ENCODE measurements at regions not wholly inside any gene's neighbourhood (a gene's known extent, or its start where the extent isn't known, plus 50 kb on each side); places are given as distances from the start of the nearest gene placed in this dataset.

- H3K4me3 ChIP-seq (ENCODE audit: low read length in 3 of 3) = no peak overlapping the region
- no peak overlapping the region for H3K27ac ChIP-seq (ENCODE audit: low read depth in 2 of 2, low read length in 2 of 2)
- H3K9ac ChIP-seq (ENCODE audit: low read length in 3 of 3) = no peak overlapping the region
- H3K9me3 ChIP-seq (ENCODE audit: control insufficient read depth in 2 of 3, insufficient read depth in 1 of 3, low read length in 3 of 3) = peaks cover 0 to 3% (median 0%) of the 10 kb centered on the region in 3 donors
- DNase-seq (no peak), FAIRE-seq (no peak)
- TF ChIP-seq CTCF (IDR thresholded peaks at IDR 0.05; ENCODE audit: borderline replicate concordance, extremely low read depth, insufficient read depth) = no peak
- H3K36me3 ChIP-seq (ENCODE audit: control insufficient read depth in 2 of 3, insufficient read depth in 3 of 3, low read length in 3 of 3) = no peaks in the 10 kb centered on the region
- H3K27me3 ChIP-seq (ENCODE audit: control insufficient read depth, insufficient read depth, low read length) = no peaks in the 10 kb centered on the region
- intact Hi-C loops (cut with DNase I) = no loop called here
- H3K4me1 ChIP-seq (ENCODE audit: control insufficient read depth in 2 of 3, insufficient read depth in 2 of 3, low read depth in 1 of 3, low read length in 3 of 3) = no peaks in the 10 kb centered on the region
Observed at GRCh38 chr4:35952751-35953150, 291.6 kb downstream of the ARAP2 start.

DNA sequence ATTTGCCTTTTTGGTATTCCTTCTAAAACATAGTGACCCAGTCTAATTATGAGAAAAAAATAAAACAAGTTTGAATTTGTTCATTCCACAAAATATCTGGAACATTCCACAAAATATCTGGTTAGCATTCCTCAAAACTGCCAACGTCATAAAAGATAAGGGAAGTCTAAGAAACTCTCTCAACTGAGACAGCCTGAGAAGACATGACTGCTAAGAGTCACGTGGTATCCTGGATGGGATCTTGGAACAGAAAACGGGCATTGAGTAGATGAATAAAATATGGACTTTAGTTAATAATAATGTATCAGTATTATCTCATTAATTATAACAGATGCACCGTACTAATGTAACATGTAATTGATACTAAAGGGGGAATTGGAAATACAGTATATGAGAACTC is 280.9 kb downstream of the ARAP2 start:
- H3K9ac ChIP-seq (ENCODE audit: low read length in 3 of 3) = no peak overlapping the region
- no peaks in the 10 kb centered on the region for H3K36me3 ChIP-seq (ENCODE audit: control insufficient read depth in 2 of 3, insufficient read depth in 3 of 3, low read length in 3 of 3)
- no peaks in the 10 kb centered on the region for H3K4me1 ChIP-seq (ENCODE audit: control insufficient read depth in 2 of 3, insufficient read depth in 2 of 3, low read depth in 1 of 3, low read length in 3 of 3)
- no peaks in the 10 kb centered on the region for H3K27me3 ChIP-seq (ENCODE audit: control insufficient read depth, insufficient read depth, low read length)
- H3K4me3 ChIP-seq (ENCODE audit: low read length in 3 of 3) = no peak overlapping the region
- intact Hi-C loops (cut with DNase I) = no loop called here
- no peak overlapping the region for H3K27ac ChIP-seq (ENCODE audit: low read depth in 2 of 2, low read length in 2 of 2)
- DNase-seq (no peak), FAIRE-seq (no peak)
- no peak for TF ChIP-seq CTCF (IDR thresholded peaks at IDR 0.05; ENCODE audit: borderline replicate concordance, extremely low read depth, insufficient read depth)
- H3K9me3 ChIP-seq (ENCODE audit: control insufficient read depth in 2 of 3, insufficient read depth in 1 of 3, low read length in 3 of 3) = no peaks in the 10 kb centered on the region

DNA sequence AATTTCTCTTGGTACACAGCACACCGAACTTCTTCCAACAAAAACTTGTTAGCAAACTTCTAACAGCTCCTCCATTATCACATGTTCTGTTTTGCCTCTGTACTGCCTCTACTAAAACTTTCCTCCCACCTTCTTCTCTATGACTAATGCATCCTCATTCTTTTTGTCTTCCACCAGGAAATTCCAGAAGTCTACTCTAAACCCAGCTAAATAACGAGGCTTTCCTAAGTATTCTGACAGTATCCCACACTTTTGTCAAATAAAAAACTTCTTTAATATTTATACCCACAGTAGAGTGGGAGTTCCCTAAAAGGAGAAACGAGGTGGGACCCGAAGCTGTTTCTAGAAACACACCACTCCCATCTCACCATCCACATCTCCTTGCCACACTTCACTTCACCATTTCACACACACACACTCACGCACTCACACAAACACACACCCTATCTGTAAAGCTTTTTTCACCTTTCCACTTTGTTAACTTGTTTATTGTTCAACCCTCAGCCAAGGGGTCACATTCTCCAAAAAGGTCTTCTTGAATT is 280.3 kb downstream of the ARAP2 start:
- DNase-seq = no peak
- no peaks in the 10 kb centered on the region for H3K36me3 ChIP-seq (ENCODE audit: control insufficient read depth in 2 of 3, insufficient read depth in 3 of 3, low read length in 3 of 3)
- H3K9me3 ChIP-seq (ENCODE audit: control insufficient read depth in 2 of 3, insufficient read depth in 1 of 3, low read length in 3 of 3) = no peaks in the 10 kb centered on the region
- H3K9ac ChIP-seq (ENCODE audit: low read length in 3 of 3) = no peak overlapping the region
- no peaks in the 10 kb centered on the region for H3K27me3 ChIP-seq (ENCODE audit: control insufficient read depth, insufficient read depth, low read length)
- intact Hi-C loops (cut with DNase I) = no loop called here
- no peaks in the 10 kb centered on the region for H3K4me1 ChIP-seq (ENCODE audit: control insufficient read depth in 2 of 3, insufficient read depth in 2 of 3, low read depth in 1 of 3, low read length in 3 of 3)
- H3K4me3 ChIP-seq (ENCODE audit: low read length in 3 of 3) = no peak overlapping the region
- no peak for FAIRE-seq
- H3K27ac ChIP-seq (ENCODE audit: low read depth in 2 of 2, low read length in 2 of 2) = no peak overlapping the region
- no peak for TF ChIP-seq CTCF (IDR thresholded peaks at IDR 0.05; ENCODE audit: borderline replicate concordance, extremely low read depth, insufficient read depth)

DNA sequence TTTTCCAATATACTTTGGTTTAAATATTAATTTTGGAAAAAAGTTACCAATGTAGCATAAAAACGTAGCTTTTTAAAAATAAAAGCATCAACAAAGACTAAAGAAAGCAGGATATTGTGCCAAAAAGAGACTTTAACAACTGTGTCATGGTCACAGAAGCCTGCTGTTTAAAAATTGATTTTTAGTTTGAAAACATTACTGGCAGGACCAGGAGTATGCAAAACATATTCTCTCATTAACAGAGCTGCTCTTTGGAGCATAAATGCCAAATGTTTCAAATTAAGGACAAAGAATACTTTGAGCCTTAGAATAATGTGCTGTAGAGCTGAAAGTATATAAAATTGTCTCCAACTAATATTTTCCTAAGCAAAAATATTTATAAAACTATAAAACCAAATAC is 279.0 kb downstream of the ARAP2 start:
- no peaks in the 10 kb centered on the region for H3K4me1 ChIP-seq (ENCODE audit: control insufficient read depth in 2 of 3, insufficient read depth in 2 of 3, low read depth in 1 of 3, low read length in 3 of 3)
- peak overlapping the region in 1 of 3 donors; percentile 19 for H3K4me3 ChIP-seq (ENCODE audit: low read length in 3 of 3)
- no peak overlapping the region for H3K27ac ChIP-seq (ENCODE audit: low read depth in 2 of 2, low read length in 2 of 2)
- H3K27me3 ChIP-seq (ENCODE audit: control insufficient read depth, insufficient read depth, low read length) = no peaks in the 10 kb centered on the region
- DNase-seq = peak in 1 of 5 donors; percentile 20
- intact Hi-C loops (cut with DNase I) = no loop called here
- no peaks in the 10 kb centered on the region for H3K9me3 ChIP-seq (ENCODE audit: control insufficient read depth in 2 of 3, insufficient read depth in 1 of 3, low read length in 3 of 3)
- TF ChIP-seq CTCF (IDR thresholded peaks at IDR 0.05; ENCODE audit: borderline replicate concordance, extremely low read depth, insufficient read depth) = no peak
- H3K9ac ChIP-seq (ENCODE audit: low read length in 3 of 3) = no peak overlapping the region
- FAIRE-seq = peak; percentile 94
- H3K36me3 ChIP-seq (ENCODE audit: control insufficient read depth in 2 of 3, insufficient read depth in 3 of 3, low read length in 3 of 3) = no peaks in the 10 kb centered on the region

Data from kidney (tissue), 13 donors.